ENCODE measurements at regions not wholly inside any gene's neighbourhood (a gene's known extent, or its start where the extent isn't known, plus 50 kb on each side); places are given as distances from the start of the nearest gene placed in this dataset.
A peak's percentile ranks its signal among the peaks of the same experiment; 100 is the strongest.
"Not testable (repeated sequence)": the region's sequence is repeated elsewhere in the genome, so short reads cannot be mapped to it uniquely, and the experiment has no call there.

- TF ChIP-seq, protein P1, sequence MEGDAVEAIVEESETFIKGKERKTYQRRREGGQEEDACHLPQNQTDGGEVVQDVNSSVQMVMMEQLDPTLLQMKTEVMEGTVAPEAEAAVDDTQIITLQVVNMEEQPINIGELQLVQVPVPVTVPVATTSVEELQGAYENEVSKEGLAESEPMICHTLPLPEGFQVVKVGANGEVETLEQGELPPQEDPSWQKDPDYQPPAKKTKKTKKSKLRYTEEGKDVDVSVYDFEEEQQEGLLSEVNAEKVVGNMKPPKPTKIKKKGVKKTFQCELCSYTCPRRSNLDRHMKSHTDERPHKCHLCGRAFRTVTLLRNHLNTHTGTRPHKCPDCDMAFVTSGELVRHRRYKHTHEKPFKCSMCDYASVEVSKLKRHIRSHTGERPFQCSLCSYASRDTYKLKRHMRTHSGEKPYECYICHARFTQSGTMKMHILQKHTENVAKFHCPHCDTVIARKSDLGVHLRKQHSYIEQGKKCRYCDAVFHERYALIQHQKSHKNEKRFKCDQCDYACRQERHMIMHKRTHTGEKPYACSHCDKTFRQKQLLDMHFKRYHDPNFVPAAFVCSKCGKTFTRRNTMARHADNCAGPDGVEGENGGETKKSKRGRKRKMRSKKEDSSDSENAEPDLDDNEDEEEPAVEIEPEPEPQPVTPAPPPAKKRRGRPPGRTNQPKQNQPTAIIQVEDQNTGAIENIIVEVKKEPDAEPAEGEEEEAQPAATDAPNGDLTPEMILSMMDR (IDR thresholded peaks at IDR 0.05; ENCODE audit: low read depth, low read length), result no peak
- DNase-seq, result no peak
- no peaks in the 10 kb centered on the region for H3K36me3 ChIP-seq
Observed at GRCh38 chr3:87101861-87102625, 111.1 kb upstream of the VGLL3 start.

DNA sequence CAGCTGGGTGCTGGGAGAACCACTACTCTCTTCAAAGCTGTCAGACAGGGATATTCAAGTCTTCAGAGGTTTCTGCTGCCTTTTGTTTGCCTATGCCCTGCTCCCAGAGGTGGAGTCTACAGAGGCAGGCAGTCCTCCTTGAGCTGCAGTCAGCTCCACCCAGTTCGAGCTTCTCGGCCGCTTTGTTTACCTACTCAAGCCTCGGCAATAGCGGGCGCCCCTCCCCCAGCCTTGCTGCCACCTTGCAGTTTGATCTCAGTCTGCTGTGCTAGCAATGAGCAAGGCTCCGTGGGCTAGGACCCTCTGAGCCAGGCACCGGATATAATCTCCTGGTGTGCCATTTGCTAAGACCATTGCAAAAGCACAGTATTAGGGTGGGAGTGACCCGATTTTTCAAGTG, 106.8 kb upstream of the VGLL3 start:
- not testable (repeated sequence) for H3K4me1 ChIP-seq; H3K4me3 ChIP-seq (ENCODE audit: low read depth, low read length); H3K36me3 ChIP-seq; H3K27me3 ChIP-seq; H3K9me3 ChIP-seq; DNase-seq

More at GRCh38 chr3:87101861-87102625, 111.1 kb upstream of the VGLL3 start:
- Histone ChIP-seq H3K27me3 (no peaks in the 10 kb centered on the region), H3K4me1 (no peaks in the 10 kb centered on the region), H3K4me3 (ENCODE audit: low read depth, low read length) (no peak overlapping the region), H3K9me3 (no peaks in the 10 kb centered on the region)

DNA sequence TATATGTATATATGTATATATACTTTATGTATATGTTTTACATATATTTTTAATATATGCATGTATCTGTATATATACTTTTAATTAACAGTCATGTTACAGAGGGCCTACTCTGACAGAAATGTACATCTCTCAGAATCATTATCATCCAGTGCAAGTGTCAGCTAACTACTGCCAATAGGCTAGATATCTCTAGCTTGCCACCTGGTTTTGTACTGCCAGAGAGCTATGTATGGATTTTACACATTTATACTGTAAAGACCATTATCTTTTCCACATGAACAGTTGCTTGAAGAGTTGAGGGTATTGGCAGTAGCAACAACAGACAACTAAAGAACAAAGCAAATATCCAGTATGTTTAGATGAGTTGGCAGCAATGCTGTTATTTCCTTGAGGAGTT, 99.7 kb upstream of the VGLL3 start:
- Histone ChIP-seq H3K4me3 (ENCODE audit: low read depth, low read length) (no peak overlapping the region), H3K4me1 (no peaks in the 10 kb centered on the region), H3K9me3 (no peaks in the 10 kb centered on the region), H3K27me3 (no peaks in the 10 kb centered on the region), H3K36me3 (no peaks in the 10 kb centered on the region)
- TF ChIP-seq, protein P1 (IDR thresholded peaks at IDR 0.05; ENCODE audit: low read depth, low read length), result no peak
- no peak for DNase-seq

- DNase-seq, result peak; percentile 7
- H3K27me3 ChIP-seq, result 0 out of 2 replicates have a peak, but pooled peaks cover 3% of the 10 kb centered on the region
- no peaks in the 10 kb centered on the region for H3K36me3 ChIP-seq
- peak overlapping the region; percentile 52 for H3K4me3 ChIP-seq (ENCODE audit: low read depth, low read length)
- no peaks in the 10 kb centered on the region for H3K9me3 ChIP-seq
- H3K4me1 ChIP-seq, result no peaks in the 10 kb centered on the region
- TF ChIP-seq, protein P1 (IDR thresholded peaks at IDR 0.05; ENCODE audit: low read depth, low read length), result no peak
Observed at GRCh38 chr3:87088993-87089841, 98.3 kb upstream of the VGLL3 start.

GRCh38 chr3:87088430-87088992, 97.6 kb upstream of the VGLL3 start:
- H3K4me3 ChIP-seq (ENCODE audit: low read depth, low read length), result peak overlapping the region; percentile 52

DNA sequence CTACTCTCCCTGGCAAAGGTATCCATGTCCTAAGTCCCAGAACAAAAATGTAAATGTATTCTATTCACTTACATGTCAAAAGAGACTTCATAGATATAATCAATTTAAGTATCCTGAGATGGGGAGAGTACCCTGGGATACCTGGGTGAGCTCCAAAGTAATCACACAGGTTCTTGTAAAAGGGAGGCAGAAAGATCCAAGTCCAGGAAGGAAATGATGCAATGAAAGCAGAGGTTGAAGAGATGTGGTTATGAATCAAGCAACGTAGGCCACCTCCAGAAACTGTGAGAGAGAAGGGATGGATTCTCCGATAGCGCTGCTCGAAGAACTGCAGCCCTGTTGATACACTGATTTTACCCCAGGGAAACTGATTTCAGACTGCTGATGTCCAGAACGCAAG, 93.9 kb upstream of the VGLL3 start:
- TF ChIP-seq, protein P1 (IDR thresholded peaks at IDR 0.05; ENCODE audit: low read depth, low read length), result no peak
- Histone ChIP-seq H3K36me3 (no peaks in the 10 kb centered on the region), H3K4me1 (no peaks in the 10 kb centered on the region), H3K9me3 (no peaks in the 10 kb centered on the region), H3K4me3 (ENCODE audit: low read depth, low read length) (no peak overlapping the region), H3K27me3 (0 out of 2 replicates have a peak, but pooled peaks cover 3% of the 10 kb centered on the region)
- no peak for DNase-seq

More at GRCh38 chr3:87088430-87088992, 97.6 kb upstream of the VGLL3 start:
- TF ChIP-seq, protein P1 (IDR thresholded peaks at IDR 0.05; ENCODE audit: low read depth, low read length), result no peak
- Histone ChIP-seq H3K36me3 (no peaks in the 10 kb centered on the region), H3K27me3 (0 out of 2 replicates have a peak, but pooled peaks cover 3% of the 10 kb centered on the region), H3K9me3 (no peaks in the 10 kb centered on the region), H3K4me1 (no peaks in the 10 kb centered on the region)
- no peak for DNase-seq
